H9 (cell line): ENCODE measurements at regions not wholly inside any gene's neighbourhood (a gene's known extent, or its start where the extent isn't known, plus 50 kb on each side); places are given as distances from the start of the nearest gene placed in this dataset.

Experiments used
- DNase-seq: peaks from one replicate; pipeline ENCODE4 v3.0.0-alpha.2; 2017
- H2AFZ ChIP-seq: one replicate; pipeline ENCODE4 v1.6.1; 2013; ENCODE audit warnings: mild to moderate bottlenecking, low read length, control low read depth, moderate library complexity
- H2AK5ac ChIP-seq: 2 replicates; pipeline ENCODE4 v1.6.1; 2013; ENCODE audit warnings: low read length, control low read depth, mixed read lengths; ENCODE audit not compliant: insufficient read length
- H2BK120ac ChIP-seq: one replicate; pipeline ENCODE4 v1.6.1; 2013; ENCODE audit warnings: low read depth, mild to moderate bottlenecking, low read length, control low read depth, inconsistent platforms; ENCODE audit not compliant: poor library complexity, severe bottlenecking
- H2BK12ac ChIP-seq: 2 replicates; pipeline ENCODE4 v1.6.1; 2013; ENCODE audit warnings: low read length, control low read depth, mixed read lengths, low read depth; ENCODE audit not compliant: insufficient read length
- H2BK15ac ChIP-seq: 2 replicates; pipeline ENCODE4 v1.6.1; 2013; ENCODE audit warnings: low read depth, low read length, control low read depth
- H2BK20ac ChIP-seq: one replicate; pipeline ENCODE4 v1.6.1; 2013; ENCODE audit warnings: low read depth, mild to moderate bottlenecking, low read length, control low read depth, inconsistent platforms; ENCODE audit not compliant: poor library complexity, severe bottlenecking
- H2BK5ac ChIP-seq: 2 replicates; pipeline ENCODE4 v1.6.1; 2013; ENCODE audit warnings: low read length, control low read depth, mixed read lengths; ENCODE audit not compliant: insufficient read length
- H3K14ac ChIP-seq: 2 replicates; pipeline ENCODE4 v1.6.1; 2013; ENCODE audit warnings: low read length, control low read depth; ENCODE audit not compliant: insufficient read depth
- H3K18ac ChIP-seq: 2 replicates; pipeline ENCODE4 v1.6.1; 2013; ENCODE audit warnings: low read depth, mild to moderate bottlenecking, mixed read lengths, low read length, control low read depth; ENCODE audit not compliant: insufficient read length
- H3K23ac ChIP-seq: 2 replicates; pipeline ENCODE4 v1.6.1; 2013; ENCODE audit warnings: low read length, control low read depth, mixed read lengths, low read depth; ENCODE audit not compliant: insufficient read length
- H3K23me2 ChIP-seq: 2 replicates; pipeline ENCODE4 v1.6.1; 2013; ENCODE audit warnings: low read depth, mild to moderate bottlenecking, mixed read lengths, low read length, control low read depth; ENCODE audit not compliant: insufficient read length, poor library complexity, severe bottlenecking
- H3K27ac ChIP-seq: 2 replicates; pipeline ENCODE4 v1.5.1; 2013; ENCODE audit warnings: low read length, control low read depth, mixed read lengths, low read depth; ENCODE audit not compliant: insufficient read length
- H3K27me3 ChIP-seq: 2 replicates; pipeline ENCODE4 v1.6.1; 2013; ENCODE audit warnings: low read length, control low read depth, inconsistent platforms; ENCODE audit not compliant: insufficient read depth
- H3K4ac ChIP-seq: 2 replicates; pipeline ENCODE4 v1.6.1; 2013; ENCODE audit warnings: low read depth, mild to moderate bottlenecking, control low read depth, inconsistent platforms, low read length, moderate library complexity
- H3K4me1 ChIP-seq: 2 replicates; pipeline ENCODE4 v1.6.1; 2013; ENCODE audit warnings: low read length, control low read depth, inconsistent platforms; ENCODE audit not compliant: insufficient read depth
- H3K4me2 ChIP-seq: 2 replicates; pipeline ENCODE4 v1.6.1; 2013; ENCODE audit warnings: low read length, control low read depth, mixed read lengths; ENCODE audit not compliant: insufficient read length, insufficient read depth
- H3K56ac ChIP-seq: 2 replicates; pipeline ENCODE4 v1.6.1; 2013; ENCODE audit warnings: low read depth, mild to moderate bottlenecking, mixed read lengths, low read length, control low read depth; ENCODE audit not compliant: insufficient read length
- H3K79me1 ChIP-seq: 2 replicates; pipeline ENCODE4 v1.6.1; 2013; ENCODE audit warnings: low read depth, mild to moderate bottlenecking, moderate library complexity, low read length, control low read depth, inconsistent platforms; ENCODE audit not compliant: insufficient read depth, poor library complexity, severe bottlenecking
- H3K79me2 ChIP-seq: 2 replicates; pipeline ENCODE4 v1.6.1; 2013; ENCODE audit warnings: low read length, control low read depth, inconsistent platforms; ENCODE audit not compliant: insufficient read depth
- H3K9ac ChIP-seq: 2 replicates; pipeline ENCODE4 v1.6.1; 2013; ENCODE audit warnings: low read length, control low read depth, mixed read lengths; ENCODE audit not compliant: insufficient read length; ENCODE audit errors: extremely low read depth
- H3K9me3 ChIP-seq: one replicate; pipeline ENCODE4 v1.6.1; 2013; ENCODE audit warnings: low read depth, low read length, inconsistent platforms; ENCODE audit not compliant: control insufficient read depth
- H3T11ph ChIP-seq: one replicate; pipeline ENCODE4 v1.6.1; 2013; ENCODE audit warnings: mild to moderate bottlenecking, low read length, control low read depth, inconsistent platforms
- H4K20me1 ChIP-seq: one replicate; pipeline ENCODE4 v1.6.1; 2013; ENCODE audit not compliant: control insufficient read depth, insufficient read length, insufficient read depth
- H4K5ac ChIP-seq: 2 replicates; pipeline ENCODE4 v1.6.1; 2013; ENCODE audit warnings: low read depth, mild to moderate bottlenecking, mixed read lengths, low read length, control low read depth; ENCODE audit not compliant: insufficient read length
- H4K8ac ChIP-seq: replicated peaks from 2 replicates; pipeline ENCODE4 v1.6.1; 2013; ENCODE audit warnings: low read length, control low read depth, mixed read lengths, low read depth; ENCODE audit not compliant: insufficient read length
- H4K91ac ChIP-seq: 2 replicates; pipeline ENCODE4 v1.6.1; 2013; ENCODE audit warnings: low read depth, mild to moderate bottlenecking, moderate library complexity, mixed read lengths, low read length, control low read depth; ENCODE audit not compliant: insufficient read length
- H3K27ac Mint-ChIP-seq, 3 experiments: 2 replicates in 2 of 3; 3 replicates in 1 of 3; pipeline ENCODE4 v1.8.0; 2020 to 2021; ENCODE audit warnings: mixed read lengths in 3 of 3, mild to moderate bottlenecking in 1 of 3, moderate library complexity in 1 of 3
- H3K27me3 Mint-ChIP-seq: 2 replicates; pipeline ENCODE4 v1.8.0; 2021; ENCODE audit warnings: low read depth, mild to moderate bottlenecking, moderate library complexity, mixed read lengths
- H3K36me3 Mint-ChIP-seq, 3 experiments: 2 replicates in 2 of 3; 3 replicates in 1 of 3; pipeline ENCODE4 v1.8.0; 2020 to 2021; ENCODE audit warnings: low read depth in 3 of 3, mixed read lengths in 3 of 3; ENCODE audit not compliant: insufficient read depth in 1 of 3
- H3K4me1 Mint-ChIP-seq, 2 experiments: 2 replicates each; pipeline ENCODE4 v1.8.0; 2020; ENCODE audit warnings: mixed read lengths in 2 of 2
- H3K4me3 Mint-ChIP-seq, 2 experiments: 2 replicates in 1 of 2; 3 replicates in 1 of 2; pipeline ENCODE4 v1.8.0; 2020 to 2021; ENCODE audit warnings: mild to moderate bottlenecking in 2 of 2, mixed read lengths in 2 of 2, moderate library complexity in 1 of 2
- H3K9me3 Mint-ChIP-seq, 2 experiments: 2 replicates in 1 of 2; 3 replicates in 1 of 2; pipeline ENCODE4 v1.8.0; 2020; ENCODE audit warnings: mild to moderate bottlenecking in 2 of 2, mixed read lengths in 2 of 2, moderate library complexity in 1 of 2
- WGBS: extraction: QIAGEN DNeasy Blood & Tissue Kit; methylation state at CpG from one replicate; pipeline ENCODE4 v1.1.7; 2013; ENCODE audit warnings: missing lambda C conversion rate, low lambda C conversion rate, mixed read lengths; ENCODE audit not compliant: insufficient read length; ENCODE audit errors: extremely low coverage; 5-methylcytosine and 5-hydroxymethylcytosine counted together
- TF ChIP-seq, protein P1 (sequence below): fragments of 200-600 bp; sonication (generic); conservative IDR thresholded peaks from 3 replicates; pipeline ENCODE4 v1.8.0; 2021; ENCODE audit warnings: antibody characterized with exemption, mild to moderate bottlenecking

DNA sequence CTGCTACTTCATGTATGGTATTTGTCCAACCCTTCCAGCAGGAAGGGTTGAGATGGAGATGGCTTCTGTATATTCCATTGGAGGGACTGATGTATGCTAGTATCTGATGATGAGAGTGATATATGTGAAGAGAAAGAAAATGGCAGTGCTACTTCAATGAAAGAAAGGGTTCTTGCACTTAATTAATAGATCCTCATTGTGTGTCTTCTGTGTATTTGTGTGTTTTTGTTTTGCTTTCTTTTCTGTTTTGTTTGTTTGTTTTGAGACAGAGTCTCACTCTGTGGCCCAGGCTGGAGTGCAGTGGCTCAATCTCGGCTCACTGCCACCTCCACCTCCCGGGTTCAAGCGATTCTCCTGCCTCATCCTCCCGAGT is 61.2 kb upstream of the CRYM start:
- Mint-ChIP-seq H3K9me3 (peaks cover 12 to 21% of the 10 kb centered on the region in 2 experiments), H3K27ac (no peak overlapping the region; a peak in 1 of 7 replicates), H3K4me1 (no peaks in the 10 kb centered on the region), H3K4me3 (no peak overlapping the region), H3K27me3 (no peaks in the 10 kb centered on the region), H3K36me3 (peaks cover 5 to 24% (median 12%) of the 10 kb centered on the region in 3 experiments)
- Histone ChIP-seq H2BK20ac (no peak overlapping the region), H3K14ac (no peak overlapping the region), H3T11ph (no peak overlapping the region), H2AK5ac (no peak overlapping the region), H3K18ac (no peak overlapping the region), H4K91ac (no peak overlapping the region), H3K23ac (no peak overlapping the region), H3K4me1 (no peaks in the 10 kb centered on the region), H3K79me1 (no peaks in the 10 kb centered on the region), H2BK15ac (no peak overlapping the region), H2BK12ac (no peak overlapping the region), H3K4ac (no peak overlapping the region), H4K8ac (no peak overlapping the region), H2AFZ (no peak overlapping the region), H3K23me2 (no peaks in the 10 kb centered on the region), H2BK120ac (no peak overlapping the region), H3K56ac (no peak overlapping the region), H4K20me1 (no peaks in the 10 kb centered on the region), H3K27ac (no peak overlapping the region), H3K9me3 (no peaks in the 10 kb centered on the region), H3K9ac (no peak overlapping the region), H3K79me2 (no peaks in the 10 kb centered on the region), H3K27me3 (no peaks in the 10 kb centered on the region), H4K5ac (no peak overlapping the region), H2BK5ac (no peak overlapping the region), H3K4me2 (no peak overlapping the region)
- WGBS = no CpG with 5 or more reads among the region's 4 CpGs
- no peak for DNase-seq
- TF ChIP-seq, protein P1, sequence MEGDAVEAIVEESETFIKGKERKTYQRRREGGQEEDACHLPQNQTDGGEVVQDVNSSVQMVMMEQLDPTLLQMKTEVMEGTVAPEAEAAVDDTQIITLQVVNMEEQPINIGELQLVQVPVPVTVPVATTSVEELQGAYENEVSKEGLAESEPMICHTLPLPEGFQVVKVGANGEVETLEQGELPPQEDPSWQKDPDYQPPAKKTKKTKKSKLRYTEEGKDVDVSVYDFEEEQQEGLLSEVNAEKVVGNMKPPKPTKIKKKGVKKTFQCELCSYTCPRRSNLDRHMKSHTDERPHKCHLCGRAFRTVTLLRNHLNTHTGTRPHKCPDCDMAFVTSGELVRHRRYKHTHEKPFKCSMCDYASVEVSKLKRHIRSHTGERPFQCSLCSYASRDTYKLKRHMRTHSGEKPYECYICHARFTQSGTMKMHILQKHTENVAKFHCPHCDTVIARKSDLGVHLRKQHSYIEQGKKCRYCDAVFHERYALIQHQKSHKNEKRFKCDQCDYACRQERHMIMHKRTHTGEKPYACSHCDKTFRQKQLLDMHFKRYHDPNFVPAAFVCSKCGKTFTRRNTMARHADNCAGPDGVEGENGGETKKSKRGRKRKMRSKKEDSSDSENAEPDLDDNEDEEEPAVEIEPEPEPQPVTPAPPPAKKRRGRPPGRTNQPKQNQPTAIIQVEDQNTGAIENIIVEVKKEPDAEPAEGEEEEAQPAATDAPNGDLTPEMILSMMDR = no peak
